ENCODE measurements at regions not wholly inside any gene's neighbourhood (a gene's known extent, or its start where the extent isn't known, plus 50 kb on each side); places are given as distances from the start of the nearest gene placed in this dataset.
A peak's percentile ranks its signal among the peaks of the same experiment; 100 is the strongest.

DNA sequence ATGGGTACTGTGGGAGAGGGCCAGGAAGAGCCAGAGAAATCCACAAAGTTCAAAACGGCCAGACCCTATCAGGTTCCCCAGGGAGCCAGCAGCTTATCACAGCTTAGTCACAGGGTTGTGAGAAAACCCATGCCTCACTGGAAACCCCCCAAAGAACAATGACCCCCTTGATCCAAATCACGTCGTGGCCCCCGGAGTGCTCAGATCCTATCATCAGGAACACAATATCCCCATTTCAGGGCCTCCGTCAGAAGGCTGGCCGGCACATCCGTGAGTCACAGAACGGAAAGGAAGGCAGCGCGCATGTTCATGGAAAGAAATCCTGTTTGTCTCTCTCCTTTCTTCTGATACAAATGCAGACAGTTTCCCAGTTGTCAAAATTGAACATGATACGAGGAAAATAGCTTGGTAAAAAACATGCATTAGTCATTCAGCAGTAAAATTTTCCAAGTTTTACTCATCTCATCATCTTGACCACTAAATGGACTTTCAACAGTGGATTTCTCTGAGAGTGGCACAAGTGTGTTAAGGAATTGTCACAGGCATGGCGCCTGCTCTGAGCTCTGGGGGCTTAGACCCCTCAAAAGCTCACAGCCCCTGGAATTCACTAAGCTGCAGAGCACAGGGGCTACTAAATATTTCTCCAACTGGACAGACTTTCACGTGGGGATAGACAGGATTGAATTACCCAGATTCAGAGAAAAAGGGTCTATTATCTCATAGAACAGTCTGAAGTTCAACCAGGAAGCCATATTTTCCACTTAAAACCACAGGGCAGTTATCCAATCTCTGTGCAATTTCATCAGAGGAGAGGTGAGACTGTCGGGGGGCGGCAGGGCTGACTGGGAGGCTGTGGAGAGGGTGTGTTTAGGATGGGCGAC lies 124.8 kb downstream of the RIPK4 start:
- intact Hi-C loops (cut with micrococcal nuclease), result no loop called here
- POLR2A ChIA-PET, result interaction anchor here (0.8 to 2.6 kb wide), 8 partner anchors 10 to 141 kb away, joined by 4 to 15 read pairs (median 6); no protein-coding TSS in a partner anchor
- BruUV-seq (replicated peaks), result no TSS peak

GRCh38 chr21:41641510-41641815 lies 125.4 kb downstream of the RIPK4 start:
- intact Hi-C loops (cut with micrococcal nuclease), result no loop called here
- ChIA-PET POLR2A (interaction anchor here (1.0 to 2.6 kb wide), 7 partner anchors 9 to 142 kb away, joined by 4 to 15 read pairs (median 7); no protein-coding TSS in a partner anchor), CTCF (no interaction called here)
- BruUV-seq (replicated peaks), result no TSS peak
- peaks cover 50% of the 10 kb centered on the region for H3K4me1 Mint-ChIP-seq (ENCODE audit: insufficient read depth, unreplicated experiment)
- H3K27ac Mint-ChIP-seq (ENCODE audit: low read depth, unreplicated experiment), result peak overlapping the region; percentile 93
- H3K36me3 Mint-ChIP-seq (ENCODE audit: insufficient read depth, unreplicated experiment), result peaks cover 5% of the 10 kb centered on the region
- H3K4me3 Mint-ChIP-seq (ENCODE audit: unreplicated experiment), result no peak overlapping the region
- H3K9me3 Mint-ChIP-seq (ENCODE audit: unreplicated experiment), result no peaks in the 10 kb centered on the region
- TF ChIP-seq, protein P1, sequence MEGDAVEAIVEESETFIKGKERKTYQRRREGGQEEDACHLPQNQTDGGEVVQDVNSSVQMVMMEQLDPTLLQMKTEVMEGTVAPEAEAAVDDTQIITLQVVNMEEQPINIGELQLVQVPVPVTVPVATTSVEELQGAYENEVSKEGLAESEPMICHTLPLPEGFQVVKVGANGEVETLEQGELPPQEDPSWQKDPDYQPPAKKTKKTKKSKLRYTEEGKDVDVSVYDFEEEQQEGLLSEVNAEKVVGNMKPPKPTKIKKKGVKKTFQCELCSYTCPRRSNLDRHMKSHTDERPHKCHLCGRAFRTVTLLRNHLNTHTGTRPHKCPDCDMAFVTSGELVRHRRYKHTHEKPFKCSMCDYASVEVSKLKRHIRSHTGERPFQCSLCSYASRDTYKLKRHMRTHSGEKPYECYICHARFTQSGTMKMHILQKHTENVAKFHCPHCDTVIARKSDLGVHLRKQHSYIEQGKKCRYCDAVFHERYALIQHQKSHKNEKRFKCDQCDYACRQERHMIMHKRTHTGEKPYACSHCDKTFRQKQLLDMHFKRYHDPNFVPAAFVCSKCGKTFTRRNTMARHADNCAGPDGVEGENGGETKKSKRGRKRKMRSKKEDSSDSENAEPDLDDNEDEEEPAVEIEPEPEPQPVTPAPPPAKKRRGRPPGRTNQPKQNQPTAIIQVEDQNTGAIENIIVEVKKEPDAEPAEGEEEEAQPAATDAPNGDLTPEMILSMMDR (IDR thresholded peaks at IDR 0.05; ENCODE audit: unreplicated experiment), result no peak
- DNase-seq (ENCODE audit: unreplicated experiment), result no peak
- H3K27me3 Mint-ChIP-seq (ENCODE audit: insufficient read depth, unreplicated experiment), result no peaks in the 10 kb centered on the region

More for the DNA sequence above, 124.8 kb downstream of the RIPK4 start:
- peak; percentile 80 for DNase-seq (ENCODE audit: unreplicated experiment)
- TF ChIP-seq, protein P1 (IDR thresholded peaks at IDR 0.05; ENCODE audit: unreplicated experiment), result no peak
- Mint-ChIP-seq H3K4me3 (ENCODE audit: unreplicated experiment) (no peak overlapping the region), H3K4me1 (ENCODE audit: insufficient read depth, unreplicated experiment) (peaks cover 50% of the 10 kb centered on the region), H3K36me3 (ENCODE audit: insufficient read depth, unreplicated experiment) (peaks cover 5% of the 10 kb centered on the region), H3K27ac (ENCODE audit: low read depth, unreplicated experiment) (peak overlapping the region; percentile 93), H3K27me3 (ENCODE audit: insufficient read depth, unreplicated experiment) (no peaks in the 10 kb centered on the region), H3K9me3 (ENCODE audit: unreplicated experiment) (no peaks in the 10 kb centered on the region)
- CTCF ChIA-PET, result interaction anchor here (0.7 kb wide), 1 partner anchor 124 kb away, joined by 4 read pairs; no protein-coding TSS in a partner anchor

GRCh38 chr21:41640748-41641509 lies 125.9 kb downstream of the RIPK4 start:
- intact Hi-C loops (cut with micrococcal nuclease), result no loop called here
- Mint-ChIP-seq H3K36me3 (ENCODE audit: insufficient read depth, unreplicated experiment) (peaks cover 5% of the 10 kb centered on the region), H3K4me3 (ENCODE audit: unreplicated experiment) (no peak overlapping the region), H3K9me3 (ENCODE audit: unreplicated experiment) (peaks cover 3% of the 10 kb centered on the region), H3K27ac (ENCODE audit: low read depth, unreplicated experiment) (peak overlapping the region; percentile 93), H3K4me1 (ENCODE audit: insufficient read depth, unreplicated experiment) (peaks cover 53% of the 10 kb centered on the region), H3K27me3 (ENCODE audit: insufficient read depth, unreplicated experiment) (no peaks in the 10 kb centered on the region)
- TF ChIP-seq, protein P1 (IDR thresholded peaks at IDR 0.05; ENCODE audit: unreplicated experiment), result no peak
- BruUV-seq (replicated peaks), result no TSS peak
- DNase-seq (ENCODE audit: unreplicated experiment), result peak; percentile 47
- ChIA-PET CTCF (interaction anchor here (0.6 to 0.7 kb wide), 2 partner anchors 24 to 74 kb away, joined by 3 read pairs; no protein-coding TSS in a partner anchor), POLR2A (interaction anchor here (0.8 to 2.4 kb wide), 8 partner anchors 9 to 143 kb away, joined by 3 to 15 read pairs (median 5); no protein-coding TSS in a partner anchor)

GRCh38 chr21:41639766-41640165 lies 127.1 kb downstream of the RIPK4 start:
- H3K36me3 Mint-ChIP-seq (ENCODE audit: insufficient read depth, unreplicated experiment), result peaks cover 5% of the 10 kb centered on the region
- peaks cover 10% of the 10 kb centered on the region for H3K9me3 Mint-ChIP-seq (ENCODE audit: unreplicated experiment)
- no TSS peak for BruUV-seq (replicated peaks)
- DNase-seq (ENCODE audit: unreplicated experiment), result no peak
- H3K4me1 Mint-ChIP-seq (ENCODE audit: insufficient read depth, unreplicated experiment), result peaks cover 65% of the 10 kb centered on the region
- no peaks in the 10 kb centered on the region for H3K27me3 Mint-ChIP-seq (ENCODE audit: insufficient read depth, unreplicated experiment)
- TF ChIP-seq, protein P1 (IDR thresholded peaks at IDR 0.05; ENCODE audit: unreplicated experiment), result no peak
- POLR2A ChIA-PET, result interaction anchor here (1.2 to 1.3 kb wide), 2 partner anchors 14 to 27 kb away, joined by 3 to 5 read pairs; no protein-coding TSS in a partner anchor
- CTCF ChIA-PET, result interaction anchor here (0.6 to 0.7 kb wide), 2 partner anchors 29 to 98 kb away, joined by 5 read pairs; no protein-coding TSS in a partner anchor
- intact Hi-C loops (cut with micrococcal nuclease), result no loop called here
- peak overlapping the region; percentile 73 for H3K27ac Mint-ChIP-seq (ENCODE audit: low read depth, unreplicated experiment)
- H3K4me3 Mint-ChIP-seq (ENCODE audit: unreplicated experiment), result peak overlapping the region; percentile 10
